GM18858 (cell line): ENCODE measurements at regions not wholly inside any gene's neighbourhood (a gene's known extent, or its start where the extent isn't known, plus 50 kb on each side); places are given as distances from the start of the nearest gene placed in this dataset.

Source experiments
- ATAC-seq: cut with Tn5 transposase; IDR thresholded peaks from one replicate; pipeline ENCODE4 v1.9.1; 2021; ENCODE audit not compliant: unreplicated experiment

GRCh38 chr6:113522376-113522775 lies 334.8 kb upstream of the MARCKS start:
- ATAC-seq: no peak

- ATAC-seq: no peak
Observed at GRCh38 chr6:113524826-113525225, 332.3 kb upstream of the MARCKS start.

GRCh38 chr6:113526553-113526952 lies 330.6 kb upstream of the MARCKS start:
- no peak for ATAC-seq

GRCh38 chr6:113526995-113527394 lies 330.1 kb upstream of the MARCKS start:
- ATAC-seq: no peak

- ATAC-seq: no peak
Observed at GRCh38 chr6:113528111-113528510, 329.0 kb upstream of the MARCKS start.

GRCh38 chr6:113529196-113529595 lies 327.9 kb upstream of the MARCKS start:
- no peak for ATAC-seq

GRCh38 chr6:113529879-113530278 lies 327.3 kb upstream of the MARCKS start:
- no peak for ATAC-seq

- ATAC-seq: no peak
Observed at GRCh38 chr6:113530769-113531168, 326.4 kb upstream of the MARCKS start.

- no peak for ATAC-seq
Observed at GRCh38 chr6:113539202-113539601, 317.9 kb upstream of the MARCKS start.

- ATAC-seq: no peak
Observed at GRCh38 chr6:113539623-113540022, 317.5 kb upstream of the MARCKS start.

GRCh38 chr6:113540466-113540865 lies 316.7 kb upstream of the MARCKS start:
- ATAC-seq: no peak

- ATAC-seq: no peak
Observed at GRCh38 chr6:113551168-113551567, 306.0 kb upstream of the MARCKS start.

- no peak for ATAC-seq
Observed at GRCh38 chr6:113556775-113557174, 300.4 kb upstream of the MARCKS start.

- no peak for ATAC-seq
Observed at GRCh38 chr6:113558431-113558830, 298.7 kb upstream of the MARCKS start.

- ATAC-seq: no peak
Observed at GRCh38 chr6:113558966-113559365, 298.2 kb upstream of the MARCKS start.

- no peak for ATAC-seq
Observed at GRCh38 chr6:113560376-113560775, 296.8 kb upstream of the MARCKS start.

GRCh38 chr6:113560908-113561307 lies 296.2 kb upstream of the MARCKS start:
- no peak for ATAC-seq

GRCh38 chr6:113562248-113562647 lies 294.9 kb upstream of the MARCKS start:
- no peak for ATAC-seq

GRCh38 chr6:113564371-113565171 lies 292.6 kb upstream of the MARCKS start:
- ATAC-seq: no peak

GRCh38 chr6:113565306-113565705 lies 291.8 kb upstream of the MARCKS start:
- no peak for ATAC-seq

- no peak for ATAC-seq
Observed at GRCh38 chr6:113570161-113570560, 287.0 kb upstream of the MARCKS start.

GRCh38 chr6:113570641-113571040 lies 286.5 kb upstream of the MARCKS start:
- no peak for ATAC-seq

GRCh38 chr6:113574147-113574546 lies 283.0 kb upstream of the MARCKS start:
- ATAC-seq: no peak
